NAMALWA (cell line): ENCODE measurements at regions not wholly inside any gene's neighbourhood (a gene's known extent, or its start where the extent isn't known, plus 50 kb on each side); places are given as distances from the start of the nearest gene placed in this dataset.

Experiments
- DNase-seq: peaks from one replicate; pipeline ENCODE4 v3.0.0-alpha.2; 2015; ENCODE audit warnings: low spot score

DNA sequence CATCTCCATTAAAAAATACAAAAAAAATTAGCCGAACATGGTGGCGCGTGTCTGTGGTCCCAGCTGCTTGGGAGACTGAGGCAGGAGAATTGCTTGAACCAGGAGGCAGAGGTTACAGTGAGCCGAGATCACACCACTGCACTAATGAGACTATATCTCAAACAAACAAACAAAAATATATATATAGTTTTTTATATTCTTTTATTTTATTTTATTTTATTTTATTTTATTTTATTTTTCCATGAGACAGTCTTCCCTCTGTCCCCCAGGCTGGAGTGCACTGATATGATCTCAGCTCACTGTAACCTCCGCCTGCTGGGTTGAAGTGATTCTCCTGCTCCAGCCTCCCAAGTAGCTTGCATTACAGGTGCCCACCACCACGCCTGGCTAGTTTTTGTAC is 79.5 kb downstream of the IRF2BPL start:
- no peak for DNase-seq

DNA sequence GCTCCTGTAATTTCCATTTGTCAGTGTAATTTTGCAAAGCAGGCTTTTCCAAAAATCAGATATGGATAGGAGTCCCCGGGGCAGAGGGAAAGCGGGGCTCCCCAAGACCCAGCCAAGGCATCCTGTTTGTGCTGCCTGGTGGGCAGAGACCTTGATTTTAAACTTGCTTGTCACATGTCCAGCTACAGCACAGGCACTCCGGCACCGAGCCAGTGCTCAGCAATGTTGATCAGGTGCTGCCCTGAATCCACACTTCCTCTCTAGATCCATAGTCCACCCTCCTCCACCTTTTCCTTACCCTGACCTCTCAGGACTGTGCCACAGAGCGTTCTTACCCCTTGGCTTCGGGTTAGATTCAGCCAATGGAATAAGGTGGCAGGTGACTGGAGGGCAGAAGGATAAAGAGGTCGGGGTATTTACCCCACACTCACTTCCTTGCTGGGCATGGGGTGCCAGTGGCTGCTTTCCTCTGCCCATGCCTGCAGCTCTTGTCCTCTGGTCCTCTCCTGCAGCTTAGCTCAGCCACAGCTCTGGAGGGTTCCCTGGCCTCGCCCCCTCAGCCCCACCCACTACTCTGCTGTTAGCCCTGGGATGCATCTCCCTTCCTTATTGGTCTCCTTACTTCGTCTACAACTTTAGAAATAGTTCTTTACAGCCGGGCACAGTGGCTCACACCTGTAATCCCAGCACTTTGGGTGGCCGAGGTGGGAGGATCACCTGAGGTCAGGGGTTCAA is 80.1 kb downstream of the IRF2BPL start:
- no peak for DNase-seq

DNA sequence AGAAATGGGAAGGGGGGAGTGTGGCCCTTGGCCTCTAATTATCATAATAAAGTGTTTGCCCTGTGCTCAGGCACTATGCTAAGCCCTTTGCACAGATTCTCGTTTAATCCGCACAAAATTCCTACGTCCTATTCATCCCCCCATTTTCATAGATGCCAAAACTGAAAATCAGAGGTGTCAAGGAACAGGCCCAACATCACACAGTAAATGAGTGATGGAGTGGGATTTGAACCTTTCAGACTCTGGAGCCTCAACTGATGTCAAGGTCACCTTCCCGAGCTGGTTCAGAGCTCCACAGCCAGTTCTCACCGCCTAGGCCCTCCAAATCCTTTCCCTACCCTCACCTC is 80.7 kb downstream of the IRF2BPL start:
- DNase-seq, result no peak

DNA sequence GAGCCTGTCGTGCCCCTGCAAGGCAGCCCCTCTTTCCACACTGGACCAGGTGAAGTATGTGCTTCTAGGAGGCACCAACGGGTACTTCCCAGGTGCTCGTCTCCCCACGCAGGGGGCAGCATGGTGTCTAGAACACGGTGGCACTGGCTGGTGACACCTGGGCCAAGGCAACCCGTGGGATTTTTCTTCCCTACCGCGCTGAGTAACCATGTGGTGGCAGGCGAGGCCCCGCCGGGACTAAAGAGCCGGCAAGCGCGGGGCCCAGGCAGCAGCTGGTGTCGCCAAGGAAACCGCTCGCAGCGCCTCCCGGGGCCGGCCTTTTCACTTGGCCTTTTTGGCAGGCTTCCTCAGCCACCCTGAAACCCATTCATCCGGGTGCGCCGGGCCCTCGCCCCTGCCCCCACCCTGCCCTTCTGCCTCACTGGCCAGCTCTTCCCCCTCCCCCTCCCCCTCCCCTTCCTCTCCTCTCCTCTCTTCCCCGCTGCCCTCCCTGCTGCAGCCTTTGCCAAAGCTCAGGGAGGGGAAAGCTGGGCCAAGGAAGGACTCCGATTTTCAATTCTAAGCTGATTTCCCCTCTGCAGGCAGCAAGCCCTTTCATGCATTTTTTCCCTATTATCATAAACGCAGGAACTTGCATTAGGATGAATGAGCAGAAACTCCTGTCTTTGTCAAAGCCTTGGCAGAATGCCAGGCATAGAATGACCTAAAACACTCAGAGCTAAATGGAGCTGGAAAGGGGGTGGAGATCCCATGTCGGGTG is 81.2 kb downstream of the IRF2BPL start:
- peak; percentile 83 for DNase-seq

DNA sequence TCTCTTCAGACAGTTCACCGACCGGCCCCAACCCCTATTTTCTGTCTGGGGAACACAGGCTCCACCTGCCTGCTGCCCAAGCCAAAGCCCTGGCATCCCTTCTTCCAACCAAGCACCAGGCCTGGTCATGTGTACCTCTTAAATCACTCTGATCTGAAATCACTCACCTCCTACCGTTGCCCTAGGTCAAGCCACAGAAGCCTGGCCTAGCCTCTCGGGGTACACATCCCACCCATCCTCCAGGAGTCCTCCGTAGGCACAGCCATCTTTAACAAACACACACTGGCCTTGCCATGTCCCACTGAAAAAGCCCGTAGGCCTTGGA is 81.8 kb downstream of the IRF2BPL start:
- no peak for DNase-seq

DNA sequence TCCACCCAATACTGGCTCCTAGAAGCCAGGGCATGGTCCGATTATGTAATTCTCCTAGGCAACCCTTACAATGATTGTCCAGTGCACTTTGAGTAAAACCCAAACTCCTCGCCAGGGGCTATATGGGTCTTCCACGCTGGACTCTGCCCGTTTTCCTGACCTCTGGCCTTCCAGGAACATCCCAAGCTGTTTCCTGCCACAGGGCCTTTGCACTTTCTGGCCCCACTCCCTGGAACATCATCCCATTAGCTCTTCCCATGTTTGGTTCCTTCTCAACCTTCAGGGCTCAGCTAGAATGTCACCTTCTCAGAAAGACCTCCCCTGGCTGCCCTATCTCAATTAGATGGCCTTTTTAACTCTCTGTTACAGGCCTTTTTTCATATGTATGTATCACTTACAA is 85.4 kb downstream of the IRF2BPL start:
- no peak for DNase-seq

DNA sequence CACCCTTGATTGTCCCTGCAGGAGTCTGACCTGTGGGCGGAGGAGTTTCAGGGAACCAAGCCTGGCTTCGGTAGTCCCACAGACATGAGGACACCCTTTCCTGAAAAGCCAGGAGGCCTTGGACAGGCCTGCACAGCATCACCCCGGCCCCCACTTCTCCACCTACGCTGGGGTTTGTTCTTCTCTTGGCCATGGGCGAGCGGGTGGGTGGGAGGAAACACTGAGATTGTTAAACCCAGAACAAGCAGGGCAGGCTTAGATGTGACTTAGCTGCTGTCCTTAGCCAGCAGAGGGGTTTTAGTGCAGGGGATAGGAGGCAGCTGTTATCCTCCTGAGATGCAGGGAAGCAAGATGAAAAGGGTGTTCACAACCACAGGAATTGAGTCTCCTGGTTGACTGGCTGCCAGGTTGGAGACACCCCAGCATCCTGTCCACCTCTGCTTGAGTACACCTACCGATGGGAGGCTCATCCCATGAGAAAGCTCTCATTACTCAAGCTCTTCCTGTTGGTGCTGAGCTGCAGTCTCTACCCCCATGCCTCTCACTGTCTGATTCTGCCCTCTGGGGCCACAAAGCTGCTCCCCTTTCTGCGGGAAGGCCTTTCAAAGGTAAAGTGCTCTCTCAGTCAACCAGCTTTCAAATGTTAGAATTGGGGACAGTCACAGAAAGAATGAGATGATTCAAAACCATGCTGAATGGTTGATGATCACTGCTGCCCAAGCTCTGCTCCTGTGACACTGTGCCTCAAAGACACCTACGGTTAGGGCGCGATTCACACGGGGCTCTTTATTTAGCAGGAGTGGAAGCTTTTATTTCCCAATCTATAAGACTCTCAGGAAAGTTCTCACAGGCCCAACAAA is 86.3 kb downstream of the IRF2BPL start:
- no peak for DNase-seq

DNA sequence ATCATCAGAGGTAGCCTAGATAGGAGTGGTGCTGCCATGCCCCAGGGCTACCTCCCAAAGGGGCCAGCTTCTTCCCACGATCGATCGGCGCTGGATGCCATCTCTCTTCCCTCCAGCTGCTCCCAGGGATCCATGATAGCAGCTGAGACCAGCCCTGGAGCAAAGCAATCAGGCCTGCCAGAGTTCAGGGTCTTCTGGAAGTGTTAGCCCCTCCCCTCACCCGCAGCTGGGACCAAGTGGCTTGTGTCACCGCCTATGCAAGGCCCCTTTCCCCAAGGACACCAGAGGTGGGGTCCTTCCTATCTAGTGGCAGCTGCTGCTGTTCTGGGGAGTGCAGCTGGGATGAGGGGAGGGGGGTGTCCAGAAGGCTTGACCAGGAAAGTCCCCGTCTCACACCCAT is 87.0 kb downstream of the IRF2BPL start:
- DNase-seq, result no peak

DNA sequence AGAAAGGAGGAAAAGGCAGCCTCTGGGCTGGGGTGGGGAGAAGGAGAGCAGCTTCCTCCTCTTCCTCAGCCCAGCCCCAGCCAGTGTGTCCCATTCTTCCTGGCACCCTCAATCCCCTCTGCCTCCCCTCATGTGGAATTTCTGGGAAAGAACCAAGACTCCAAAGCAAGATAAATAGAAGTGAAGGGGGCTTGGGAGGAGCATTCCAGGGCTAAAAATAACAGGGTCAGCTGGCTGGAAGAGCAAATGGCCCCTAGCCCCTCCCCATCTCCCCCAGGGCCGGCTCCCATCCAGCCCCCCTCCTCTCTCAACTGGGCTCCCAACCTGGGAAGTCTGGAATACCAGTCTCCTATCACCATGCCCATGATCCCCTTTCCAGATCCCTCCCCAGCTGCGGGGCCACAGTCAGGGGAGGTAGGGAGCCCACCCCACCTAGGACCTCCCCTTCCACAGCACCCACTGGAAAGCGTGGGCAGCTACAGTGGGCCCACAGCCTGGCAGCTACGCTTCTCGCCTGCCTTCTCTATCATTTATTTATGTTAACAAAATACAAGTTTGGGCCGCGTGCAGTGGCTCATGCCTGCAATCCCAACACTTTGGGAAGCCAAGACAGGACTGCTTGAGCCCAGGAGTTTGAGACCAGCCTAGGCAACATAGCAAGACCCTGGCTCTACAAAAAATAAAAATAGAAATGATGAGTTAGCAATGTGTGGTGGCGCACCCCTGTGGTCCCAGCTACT is 88.3 kb downstream of the IRF2BPL start:
- DNase-seq, result no peak

DNA sequence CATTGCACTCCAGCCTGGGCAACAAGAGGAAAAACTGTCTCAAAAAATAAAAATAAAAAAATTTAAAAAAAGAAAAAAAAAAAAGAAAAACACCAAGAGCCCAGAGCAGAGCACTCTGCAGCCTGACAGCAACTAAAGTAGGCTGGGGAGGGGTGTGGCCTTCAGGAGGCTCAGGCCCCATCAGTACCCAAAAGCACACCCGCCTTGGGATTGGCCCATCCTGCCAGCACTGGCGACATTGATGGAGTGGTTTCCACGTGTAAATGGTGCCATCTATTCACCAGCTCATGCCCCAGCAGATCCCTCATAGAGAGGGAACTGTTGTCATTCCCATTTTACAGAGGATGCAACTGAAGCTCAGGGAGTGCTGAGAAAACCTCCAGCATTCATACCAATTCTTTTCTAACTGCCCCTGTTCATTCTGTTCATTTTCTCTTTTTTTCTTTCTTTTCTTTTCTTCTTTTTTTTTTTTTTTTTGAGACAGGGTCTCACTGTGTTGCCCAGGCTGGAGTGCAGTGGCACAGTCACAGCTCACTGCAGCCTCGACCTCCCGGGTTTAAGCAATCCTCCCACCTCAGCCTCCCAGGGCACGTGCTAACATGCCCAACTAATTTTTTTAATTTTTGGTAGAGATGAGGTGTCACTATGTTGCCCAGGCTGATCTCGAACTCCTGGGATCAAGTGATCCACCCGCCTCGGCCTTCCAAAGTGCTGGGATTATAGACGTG is 89.3 kb downstream of the IRF2BPL start:
- no peak for DNase-seq

DNA sequence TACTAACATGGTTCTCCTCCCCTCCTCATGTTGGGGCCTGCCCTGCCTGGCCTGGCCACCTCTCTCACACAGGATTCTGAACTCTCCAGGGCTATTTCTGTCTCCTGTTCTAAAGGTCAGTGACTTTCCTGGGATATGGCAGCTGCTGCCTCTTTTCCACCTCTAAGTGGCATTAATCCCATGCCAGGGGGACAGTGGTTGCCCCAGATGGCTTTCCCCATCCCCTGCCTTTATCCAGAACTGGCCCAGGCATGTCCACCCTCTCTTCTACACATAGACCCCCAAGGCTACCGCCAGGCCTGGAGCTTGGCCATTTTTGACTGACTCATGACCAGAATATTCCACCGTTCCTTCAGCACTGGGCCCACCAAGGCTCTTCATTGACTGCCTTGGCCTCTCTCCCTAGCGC is 90.4 kb downstream of the IRF2BPL start:
- DNase-seq, result no peak

DNA sequence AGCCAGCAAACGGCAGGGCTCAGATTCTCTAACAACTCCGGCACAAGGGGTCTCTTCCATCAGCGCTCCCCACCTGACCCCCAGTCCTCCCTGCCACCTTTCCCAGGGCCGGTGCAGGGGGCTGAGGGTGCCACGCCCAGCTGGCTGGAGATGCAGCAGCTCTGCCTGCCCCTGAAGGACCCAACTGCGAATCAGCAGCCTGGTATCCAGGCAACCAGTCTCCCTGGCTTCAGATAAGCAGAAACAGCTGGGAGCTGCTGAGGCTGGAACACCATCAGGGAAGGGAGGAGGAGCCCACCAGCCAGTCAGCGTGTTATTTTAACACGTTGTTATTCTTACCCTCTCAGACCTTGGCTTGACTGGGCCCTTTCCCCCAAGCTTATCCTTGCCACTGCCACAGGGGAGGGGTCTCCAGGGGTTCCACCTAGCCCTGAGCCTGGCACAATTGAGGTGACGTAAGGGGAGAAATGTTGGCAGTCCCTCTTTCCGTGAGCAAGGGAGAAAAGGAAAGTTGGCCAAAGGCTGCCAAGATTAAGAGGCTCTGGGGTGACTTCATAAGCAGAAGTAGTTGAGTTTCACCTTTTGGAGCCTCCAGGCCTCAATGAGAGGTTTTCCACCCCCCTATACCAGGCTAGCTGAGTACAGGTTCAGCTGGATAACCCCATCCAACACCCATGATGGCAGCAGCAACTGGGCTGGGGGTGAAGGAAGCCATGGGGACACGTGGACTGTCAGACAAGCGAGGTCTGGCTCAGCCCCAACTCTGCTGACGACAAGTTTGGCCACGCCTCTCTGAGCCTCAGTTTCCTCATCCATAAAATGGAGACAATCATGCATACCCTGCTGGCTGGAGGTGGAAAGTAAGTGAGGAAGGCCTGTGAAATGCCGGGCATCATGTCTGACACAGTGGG is 91.1 kb downstream of the IRF2BPL start:
- no peak for DNase-seq

DNA sequence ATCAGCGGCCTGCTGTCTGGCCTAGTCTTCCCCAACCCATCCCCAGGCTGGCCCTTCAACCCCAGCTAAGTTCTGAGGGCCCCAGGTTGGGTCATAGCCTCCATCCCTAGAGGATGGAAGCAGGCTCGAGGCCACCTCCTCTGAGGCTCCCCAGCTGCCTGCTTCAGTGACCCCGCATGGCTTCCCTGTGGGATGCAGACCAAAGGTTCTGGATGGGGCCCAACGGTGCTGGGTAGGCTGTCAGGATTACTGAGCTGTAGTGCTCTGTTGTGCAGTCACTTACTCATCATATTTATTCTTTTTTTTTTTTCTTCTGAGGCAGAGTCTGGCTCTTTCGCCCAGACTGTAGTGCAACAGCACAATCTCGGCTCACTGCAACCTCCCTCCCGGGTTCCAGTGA is 92.0 kb downstream of the IRF2BPL start:
- no peak for DNase-seq

DNA sequence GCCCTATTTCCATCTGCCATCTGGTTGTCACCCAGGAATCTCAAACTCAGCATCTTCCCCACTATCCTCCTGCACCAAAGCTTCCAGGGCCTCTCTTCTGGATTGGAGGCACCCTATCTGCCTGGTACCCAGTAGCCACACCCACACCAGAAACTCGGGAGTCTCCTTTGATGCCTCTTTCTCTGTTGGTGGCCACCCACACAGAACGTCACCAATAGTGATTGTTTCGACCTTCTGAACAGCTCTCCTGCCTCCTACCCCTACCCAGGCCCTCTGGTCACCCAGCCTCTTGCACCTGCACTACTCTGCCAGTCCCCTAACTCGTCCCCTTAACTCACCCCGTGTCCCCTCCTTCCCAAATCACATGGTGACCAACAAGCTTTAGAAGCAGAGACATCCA is 95.0 kb downstream of the IRF2BPL start:
- no peak for DNase-seq

DNA sequence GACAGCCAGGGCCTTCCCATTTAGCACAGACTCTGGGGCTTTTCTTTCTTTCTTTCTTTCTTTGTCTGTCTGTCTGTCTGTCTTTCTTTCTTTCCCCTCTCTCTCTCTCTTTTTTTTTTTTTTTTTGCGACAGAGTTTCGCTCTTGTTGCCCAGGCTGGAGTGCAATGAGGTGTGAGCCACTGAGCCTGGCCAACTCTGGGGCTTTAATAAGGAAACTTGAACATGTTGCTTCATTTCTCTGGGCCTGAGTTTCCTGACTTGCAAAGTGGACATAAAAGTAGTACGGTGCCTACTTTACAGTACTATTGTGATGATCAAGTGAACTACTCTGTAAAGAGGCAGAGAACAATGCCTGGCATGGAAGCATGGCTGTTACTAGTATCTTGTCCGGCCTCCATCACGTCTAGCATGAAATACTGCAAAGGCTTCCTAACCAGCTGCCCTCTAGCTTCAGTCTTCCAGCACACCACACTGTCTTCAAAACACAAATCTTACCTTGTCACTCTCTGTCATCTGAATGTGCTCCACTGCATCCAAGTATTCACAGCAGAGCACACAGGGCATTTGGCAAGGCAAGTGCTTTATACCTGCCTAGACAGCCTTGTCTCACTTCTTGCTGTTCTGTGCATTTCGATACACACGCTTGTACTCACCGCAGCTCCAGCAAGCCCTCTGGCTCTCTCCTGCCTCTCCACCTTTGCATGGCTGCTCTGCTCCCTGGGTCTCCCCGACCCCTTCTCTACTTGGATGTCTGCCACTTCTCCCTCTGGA is 96.7 kb downstream of the IRF2BPL start:
- DNase-seq, result no peak

DNA sequence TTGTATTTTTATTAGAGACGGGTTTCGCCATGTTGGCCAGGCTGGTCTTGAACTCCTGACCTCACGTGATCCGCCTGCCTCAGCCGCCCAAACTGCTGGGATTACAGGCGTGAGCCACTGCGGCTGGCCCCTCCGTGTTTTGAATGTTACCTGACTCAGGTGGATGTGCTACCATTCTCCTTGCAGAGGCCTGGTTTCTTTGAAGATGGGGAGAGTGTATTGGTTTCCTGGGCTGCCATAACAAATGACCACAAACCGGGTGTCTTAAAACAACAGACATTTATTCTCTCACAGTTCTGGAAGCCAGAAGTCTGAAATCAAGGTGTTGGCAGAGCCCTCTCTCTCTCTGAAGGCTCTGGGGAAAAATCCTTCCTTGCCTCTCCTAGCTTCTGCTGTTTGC is 98.0 kb downstream of the IRF2BPL start:
- DNase-seq, result no peak

DNA sequence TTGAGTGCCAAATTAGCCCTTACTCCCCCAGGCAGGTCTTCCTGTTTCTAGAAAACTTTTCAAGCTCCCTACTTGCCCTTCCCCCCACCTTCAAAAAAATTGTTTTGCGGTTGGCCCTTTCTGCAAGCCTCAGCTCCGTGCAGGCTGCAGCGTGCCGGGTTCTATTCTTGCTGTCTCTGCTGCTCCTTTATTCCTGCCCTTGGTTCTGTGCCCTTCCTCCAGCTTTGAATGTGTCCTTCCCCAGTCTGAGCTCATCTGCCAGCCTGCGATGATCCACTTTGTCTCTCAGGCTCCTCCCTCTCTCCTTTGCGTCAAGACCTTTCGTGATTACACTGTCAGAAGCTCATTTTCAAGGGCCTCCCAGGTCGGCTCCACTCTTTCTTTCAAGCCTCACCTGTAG is 98.6 kb downstream of the IRF2BPL start:
- DNase-seq, result no peak

DNA sequence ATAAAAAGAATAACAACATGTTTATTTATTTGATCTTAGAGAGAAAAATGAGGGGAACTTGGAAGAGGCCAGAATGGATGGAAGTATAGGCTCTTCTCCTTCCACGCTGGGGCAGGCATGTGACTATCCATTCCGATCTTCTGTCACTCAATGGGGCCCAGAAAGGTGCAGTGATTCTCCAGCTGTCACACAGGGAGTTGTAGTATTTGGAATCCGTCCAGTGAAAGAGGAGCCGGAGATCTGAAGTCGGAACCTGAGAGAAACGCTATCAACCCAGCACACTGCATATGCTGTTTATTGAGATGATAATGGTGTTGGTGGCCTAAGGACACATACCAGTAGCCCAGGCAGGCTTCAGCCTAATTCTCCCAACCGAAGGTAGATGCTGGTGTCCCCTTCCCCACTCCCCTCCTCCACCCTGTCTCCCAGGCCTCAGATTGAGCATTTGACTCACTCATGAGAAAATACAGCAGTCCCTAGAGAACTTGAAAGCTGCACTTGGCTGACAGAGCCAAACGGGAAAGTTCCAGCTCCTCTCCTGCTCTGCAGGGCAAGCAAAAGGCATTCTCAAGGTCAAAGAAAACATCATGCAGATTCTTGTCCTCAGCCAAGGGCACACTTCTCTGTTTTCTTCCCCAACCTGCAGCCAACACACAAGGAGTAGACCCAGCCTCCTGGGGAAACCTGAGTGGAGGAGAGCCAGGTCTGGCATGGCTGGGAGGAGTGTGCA is 100.4 kb downstream of the IRF2BPL start:
- DNase-seq, result no peak
